ENCODE measurements at regions not wholly inside any gene's neighbourhood (a gene's known extent, or its start where the extent isn't known, plus 50 kb on each side); places are given as distances from the start of the nearest gene placed in this dataset.

DNA sequence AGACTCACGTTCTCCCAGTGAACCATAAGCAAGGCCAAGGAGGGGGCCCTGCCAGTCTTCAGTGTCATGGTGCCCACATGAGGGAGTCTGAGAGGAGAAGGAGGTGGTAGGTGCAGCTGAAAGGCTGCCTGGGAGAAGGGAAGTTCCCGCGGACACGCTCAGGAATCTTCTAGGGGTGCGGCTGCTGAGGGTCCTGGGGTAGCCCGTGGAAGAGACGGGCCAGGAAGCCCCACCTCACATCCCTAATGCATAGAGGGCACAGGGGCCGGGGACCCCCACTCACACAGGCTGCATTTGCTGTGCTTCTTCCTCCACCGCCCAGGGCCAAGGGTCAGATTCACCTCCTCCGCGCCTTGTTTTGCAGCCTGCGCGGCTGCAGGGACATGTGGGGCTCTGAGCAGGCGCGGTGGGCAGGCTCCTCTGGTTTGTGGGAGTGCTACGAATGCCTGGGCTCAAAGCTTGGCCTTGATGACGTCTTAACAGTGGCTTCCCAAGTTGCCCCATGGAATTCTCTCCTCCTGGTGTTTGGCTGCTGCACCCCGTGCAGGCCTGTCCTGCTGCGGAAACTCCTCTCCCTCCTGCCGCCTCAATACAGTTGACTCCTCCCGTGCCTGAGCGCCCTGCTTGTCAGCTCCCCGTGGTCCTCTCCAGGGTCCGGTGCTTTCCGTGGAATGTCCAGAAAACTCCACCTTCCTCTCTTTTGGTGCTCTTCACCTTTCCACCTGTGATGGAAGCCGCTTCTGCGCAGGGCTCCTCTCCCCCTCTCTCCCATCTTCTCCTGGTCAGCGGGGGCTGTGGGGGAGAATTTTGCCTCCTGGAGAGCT is 95.7 kb downstream of the VAPA start:
- 96% methylated on average over 28 of the region's 28 CpGs for WGBS
- Histone ChIP-seq H3K9me3 (no peaks in the 10 kb centered on the region), H3K27me3 (replicated peaks; ENCODE audit: insufficient read depth) (no peaks in the 10 kb centered on the region), H3K4me3 (no peak overlapping the region), H3K36me3 (no peaks in the 10 kb centered on the region), H3K4me1 (replicated peaks) (no peaks in the 10 kb centered on the region), H3K27ac (peak overlapping the region in 1 of 2 donors; percentile 58)
- intact Hi-C loops (cut with DNase I), result loop anchor here (1.0 to 5.0 kb wide), 2 partner anchors 37 to 43 kb away; no protein-coding TSS in a partner anchor
- TF ChIP-seq, protein P1, sequence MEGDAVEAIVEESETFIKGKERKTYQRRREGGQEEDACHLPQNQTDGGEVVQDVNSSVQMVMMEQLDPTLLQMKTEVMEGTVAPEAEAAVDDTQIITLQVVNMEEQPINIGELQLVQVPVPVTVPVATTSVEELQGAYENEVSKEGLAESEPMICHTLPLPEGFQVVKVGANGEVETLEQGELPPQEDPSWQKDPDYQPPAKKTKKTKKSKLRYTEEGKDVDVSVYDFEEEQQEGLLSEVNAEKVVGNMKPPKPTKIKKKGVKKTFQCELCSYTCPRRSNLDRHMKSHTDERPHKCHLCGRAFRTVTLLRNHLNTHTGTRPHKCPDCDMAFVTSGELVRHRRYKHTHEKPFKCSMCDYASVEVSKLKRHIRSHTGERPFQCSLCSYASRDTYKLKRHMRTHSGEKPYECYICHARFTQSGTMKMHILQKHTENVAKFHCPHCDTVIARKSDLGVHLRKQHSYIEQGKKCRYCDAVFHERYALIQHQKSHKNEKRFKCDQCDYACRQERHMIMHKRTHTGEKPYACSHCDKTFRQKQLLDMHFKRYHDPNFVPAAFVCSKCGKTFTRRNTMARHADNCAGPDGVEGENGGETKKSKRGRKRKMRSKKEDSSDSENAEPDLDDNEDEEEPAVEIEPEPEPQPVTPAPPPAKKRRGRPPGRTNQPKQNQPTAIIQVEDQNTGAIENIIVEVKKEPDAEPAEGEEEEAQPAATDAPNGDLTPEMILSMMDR (IDR thresholded peaks at IDR 0.05), result no peak
- no peak for TF ChIP-seq POLR2AphosphoS5 (IDR thresholded peaks at IDR 0.05)
- TF ChIP-seq POLR2A (IDR thresholded peaks at IDR 0.05), result no peak
- no peak for DNase-seq (ENCODE audit: low spot score)

DNA sequence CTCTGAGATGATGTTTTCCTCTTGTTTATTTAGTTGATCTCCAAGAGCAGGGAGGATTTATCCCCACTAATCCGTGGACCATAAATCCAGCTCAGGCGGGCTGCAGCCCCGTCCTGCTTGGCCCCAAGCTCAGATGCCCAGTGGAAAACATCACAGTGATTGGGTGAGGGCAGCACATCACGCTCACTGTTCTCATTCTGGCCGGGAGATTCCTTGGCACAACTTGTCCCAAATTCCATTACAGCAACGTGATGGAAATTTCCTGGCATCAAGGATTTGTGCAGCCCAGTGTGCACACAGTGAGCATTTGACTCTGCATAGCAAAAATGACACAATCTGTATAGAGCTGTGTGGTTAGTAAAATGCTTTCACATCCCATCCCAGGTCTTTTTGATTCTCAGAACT is 96.8 kb downstream of the VAPA start:
- TF ChIP-seq POLR2AphosphoS5 (IDR thresholded peaks at IDR 0.05) (peak; percentile 89), POLR2A (IDR thresholded peaks at IDR 0.05) (no peak)
- 12% methylated on average over 6 of the region's 6 CpGs for whole genome bisulfite sequencing

DNA sequence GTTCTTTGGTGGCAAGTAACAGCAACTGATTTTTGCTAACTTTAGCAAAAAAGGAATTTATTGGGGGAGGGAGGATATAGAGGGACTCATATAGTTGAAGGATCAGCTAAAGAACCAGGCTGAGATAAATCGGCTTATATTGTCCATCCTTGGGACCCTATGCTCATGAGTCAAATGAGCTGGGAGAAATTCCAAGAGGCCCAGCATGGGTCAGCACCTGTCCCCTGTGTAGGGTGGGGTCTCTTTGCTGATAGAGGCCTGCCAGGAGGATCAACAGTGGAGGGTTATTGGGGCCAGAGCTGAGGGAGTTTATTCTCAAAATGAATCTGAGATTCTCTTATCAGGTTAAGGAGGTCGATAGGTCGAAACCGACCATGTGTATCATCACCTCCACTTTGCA is 97.2 kb downstream of the VAPA start:
- no peaks in the 10 kb centered on the region for H3K36me3 ChIP-seq
- intact Hi-C loops (cut with DNase I), result no loop called here
- 93% methylated on average over 4 of the region's 4 CpGs for WGBS
- no peaks in the 10 kb centered on the region for H3K4me1 ChIP-seq (replicated peaks)
- peak overlapping the region in 1 of 2 donors; percentile 50 for H3K27ac ChIP-seq
- no peak for TF ChIP-seq POLR2AphosphoS5 (IDR thresholded peaks at IDR 0.05)
- no peak for TF ChIP-seq POLR2A (IDR thresholded peaks at IDR 0.05)
- TF ChIP-seq, protein P1 (IDR thresholded peaks at IDR 0.05), result no peak
- no peak overlapping the region for H3K4me3 ChIP-seq
- H3K27me3 ChIP-seq (replicated peaks; ENCODE audit: insufficient read depth), result no peaks in the 10 kb centered on the region
- no peak for DNase-seq (ENCODE audit: low spot score)
- no peaks in the 10 kb centered on the region for H3K9me3 ChIP-seq

More for the DNA sequence above, 96.8 kb downstream of the VAPA start:
- Histone ChIP-seq H3K36me3 (no peaks in the 10 kb centered on the region), H3K27ac (peak overlapping the region; percentile 50 to 58), H3K9me3 (no peaks in the 10 kb centered on the region), H3K4me3 (no peak overlapping the region), H3K4me1 (replicated peaks) (no peaks in the 10 kb centered on the region), H3K27me3 (replicated peaks; ENCODE audit: insufficient read depth) (no peaks in the 10 kb centered on the region)
- DNase-seq (ENCODE audit: low spot score), result peak; percentile 54
- intact Hi-C loops (cut with DNase I), result no loop called here

DNA sequence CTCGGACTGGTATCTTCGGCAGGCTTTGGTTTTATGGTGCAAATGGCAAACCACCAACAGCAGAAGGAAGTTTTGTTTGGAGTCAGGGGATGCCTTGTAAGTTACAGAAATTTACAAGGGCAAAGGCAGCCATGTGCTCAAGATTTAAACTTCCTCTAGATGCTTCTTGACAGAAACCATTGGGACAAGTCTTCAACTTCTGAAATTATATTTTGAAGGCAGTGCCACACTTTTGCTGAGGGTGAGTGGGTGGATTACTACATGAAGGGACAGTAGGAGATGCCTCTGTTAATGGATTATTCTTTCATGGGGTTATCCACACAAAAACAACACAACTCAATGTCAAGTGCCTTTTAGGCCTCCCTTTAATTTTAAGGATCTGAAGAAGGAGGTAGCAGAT is 97.9 kb downstream of the VAPA start:
- no peak overlapping the region for H3K27ac ChIP-seq
- no peak overlapping the region for H3K4me3 ChIP-seq
- no peaks in the 10 kb centered on the region for H3K4me1 ChIP-seq (replicated peaks)
- intact Hi-C loops (cut with DNase I), result no loop called here
- no peaks in the 10 kb centered on the region for H3K27me3 ChIP-seq (replicated peaks; ENCODE audit: insufficient read depth)
- H3K9me3 ChIP-seq, result no peaks in the 10 kb centered on the region
- H3K36me3 ChIP-seq, result no peaks in the 10 kb centered on the region
- TF ChIP-seq POLR2A (IDR thresholded peaks at IDR 0.05) (no peak), POLR2AphosphoS5 (IDR thresholded peaks at IDR 0.05) (no peak)
- TF ChIP-seq, protein P1 (IDR thresholded peaks at IDR 0.05), result no peak
- WGBS, result 61% methylated on average over 2 of the region's 2 CpGs
- no peak for DNase-seq (ENCODE audit: low spot score)

DNA sequence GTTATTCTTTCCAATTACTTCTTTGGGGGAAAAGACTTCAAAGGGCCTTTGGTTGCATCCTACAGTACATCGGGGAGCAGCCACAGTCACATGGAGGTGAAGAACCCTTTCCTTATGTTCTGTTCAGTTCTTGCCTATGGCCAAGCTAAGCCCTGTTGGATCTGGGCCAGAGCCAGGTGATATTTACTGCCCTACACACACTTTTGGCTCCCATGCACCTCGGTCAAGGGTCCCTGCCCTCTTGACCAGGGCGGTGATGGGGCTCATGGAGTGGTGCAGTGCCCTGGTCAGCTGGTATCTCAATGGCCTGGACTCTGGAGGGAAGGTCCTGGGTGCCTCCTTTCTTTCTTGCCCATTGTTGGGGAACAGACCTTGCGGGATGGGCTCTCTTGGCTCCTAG is 98.7 kb downstream of the VAPA start:
- no peak for DNase-seq (ENCODE audit: low spot score)
- 99% methylated on average over 4 of the region's 4 CpGs for WGBS
- Histone ChIP-seq H3K36me3 (no peaks in the 10 kb centered on the region), H3K4me1 (replicated peaks) (no peaks in the 10 kb centered on the region), H3K4me3 (no peak overlapping the region), H3K27me3 (replicated peaks; ENCODE audit: insufficient read depth) (no peaks in the 10 kb centered on the region), H3K27ac (no peak overlapping the region), H3K9me3 (no peaks in the 10 kb centered on the region)
- TF ChIP-seq POLR2A (IDR thresholded peaks at IDR 0.05), result no peak
- no peak for TF ChIP-seq POLR2AphosphoS5 (IDR thresholded peaks at IDR 0.05)
- TF ChIP-seq, protein P1 (IDR thresholded peaks at IDR 0.05), result no peak
- intact Hi-C loops (cut with DNase I), result no loop called here

All from prostate gland (tissue), 2 donors.